Ishikawa (cell line): ENCODE measurements at regions not wholly inside any gene's neighbourhood (a gene's known extent, or its start where the extent isn't known, plus 50 kb on each side); places are given as distances from the start of the nearest gene placed in this dataset.

Experiments
- CEBPB ChIP-seq: IDR thresholded peaks from 2 replicates; pipeline ENCODE4 v1.6.1; 2012
- CREB1 ChIP-seq: IDR thresholded peaks from 2 replicates; pipeline ENCODE4 v1.6.1; 2012; ENCODE audit warnings: low read depth
- EP300 ChIP-seq: IDR thresholded peaks from 2 replicates; pipeline ENCODE4 v1.6.1; 2012; ENCODE audit warnings: borderline replicate concordance
- FOXM1 ChIP-seq: IDR thresholded peaks from 2 replicates; pipeline ENCODE4 v1.6.1; 2012; ENCODE audit warnings: low read depth, borderline replicate concordance
- NFIC ChIP-seq: IDR thresholded peaks from 2 replicates; pipeline ENCODE4 v1.6.1; 2012
- RAD21 ChIP-seq: IDR thresholded peaks from 2 replicates; pipeline ENCODE4 v1.6.1; 2012; ENCODE audit warnings: low read depth
- REST ChIP-seq: IDR thresholded peaks from 2 replicates; pipeline ENCODE4 v1.6.1; 2012; ENCODE audit warnings: low read depth, mild to moderate bottlenecking
- TAF1 ChIP-seq: IDR thresholded peaks from 2 replicates; pipeline ENCODE4 v1.6.1; 2012; ENCODE audit warnings: low read depth, mild to moderate bottlenecking
- TEAD4 ChIP-seq: IDR thresholded peaks from 2 replicates; pipeline ENCODE4 v1.6.1; 2012
- YY1 ChIP-seq: IDR thresholded peaks from 2 replicates; pipeline ENCODE4 v1.6.1; 2012; ENCODE audit warnings: low read depth
- TF ChIP-seq, protein P1 (sequence below): IDR thresholded peaks from 2 replicates; pipeline ENCODE4 v1.6.1; 2012

DNA sequence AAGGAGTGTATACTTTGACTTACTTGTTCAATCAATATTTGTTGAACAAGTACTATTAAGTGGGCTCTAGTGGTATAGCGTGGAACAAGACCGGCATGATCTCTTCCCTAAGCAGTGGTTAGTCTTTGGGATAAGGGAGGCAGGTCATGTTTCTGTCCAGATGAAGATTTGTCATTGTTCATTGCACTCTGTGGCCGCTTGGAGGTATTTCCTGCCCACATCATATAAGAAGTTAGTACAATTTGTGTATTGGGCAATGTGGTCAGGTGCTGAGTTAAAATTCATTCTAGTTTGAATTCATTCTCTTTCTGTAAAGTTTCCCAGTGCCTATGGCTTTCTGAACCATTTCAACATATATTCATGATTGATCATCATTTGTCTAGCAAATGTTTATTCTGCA lies 101.1 kb upstream of the SHISA3 start:
- no peak for TF ChIP-seq CREB1
- TF ChIP-seq EP300: no peak
- TF ChIP-seq RAD21: no peak
- TF ChIP-seq YY1: no peak
- TF ChIP-seq CEBPB: no peak
- no peak for TF ChIP-seq TAF1
- TF ChIP-seq TEAD4: no peak
- TF ChIP-seq REST: no peak
- no peak for TF ChIP-seq NFIC
- TF ChIP-seq, protein P1, sequence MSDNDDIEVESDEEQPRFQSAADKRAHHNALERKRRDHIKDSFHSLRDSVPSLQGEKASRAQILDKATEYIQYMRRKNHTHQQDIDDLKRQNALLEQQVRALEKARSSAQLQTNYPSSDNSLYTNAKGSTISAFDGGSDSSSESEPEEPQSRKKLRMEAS: no peak
- TF ChIP-seq FOXM1: no peak
